IMR-90 (cell line): ENCODE measurements at regions not wholly inside any gene's neighbourhood (a gene's known extent, or its start where the extent isn't known, plus 50 kb on each side); places are given as distances from the start of the nearest gene placed in this dataset.

ENCODE experiments used
- ATAC-seq: fragments of 200-7000 bp; cut with Tn5 transposase; 2 replicates; pipeline ENCODE4 v1.9.1; 2020; ENCODE audit warnings: low read depth, mild to moderate bottlenecking, moderate library complexity
- BruUV-seq: library from RNA; stranded (reverse); fragments of 400-500 nt; replicated peaks from 2 replicates; lab custom pipeline; 2021; lab: Mats Ljungman, UMichigan
- CTCF ChIA-PET: fragments of 300-600 bp; formaldehyde crosslinking; extraction: SDS; loops from one replicate; lab custom pipeline; 2021; ENCODE audit warnings: antibody characterized with exemption; lab: Yijun Ruan, JAX
- POLR2A ChIA-PET: fragments of 300-600 bp; sonication (Branson Sonifier 250); formaldehyde crosslinking; loops from one replicate; lab custom pipeline; 2022; ENCODE audit warnings: antibody characterized with exemption; ENCODE audit not compliant: unreplicated experiment; lab: Charles Lee
- DNase-seq: peaks from one replicate; pipeline ENCODE4 v3.0.0; 2013
- H2AFZ ChIP-seq: replicated peaks from 2 replicates; pipeline ENCODE3; 2013; ENCODE audit warnings: low read length, mild to moderate bottlenecking; ENCODE audit not compliant: poor library complexity
- H2AK5ac ChIP-seq: 2 replicates; pipeline ENCODE4 v1.6.1; 2013; ENCODE audit warnings: low read depth, low read length, inconsistent platforms
- H2AK9ac ChIP-seq: replicated peaks from 2 replicates; pipeline ENCODE3; 2013; ENCODE audit warnings: mild to moderate bottlenecking, low read depth, low read length, moderate library complexity; ENCODE audit not compliant: poor library complexity
- H2BK120ac ChIP-seq: 2 replicates; pipeline ENCODE4 v1.6.1; 2013; ENCODE audit warnings: low read depth, low read length, inconsistent platforms
- H2BK15ac ChIP-seq: 3 replicates; pipeline ENCODE4 v1.6.1; 2013; ENCODE audit warnings: low read depth, low read length, inconsistent platforms
- H2BK20ac ChIP-seq: 2 replicates; pipeline ENCODE4 v1.6.1; 2013; ENCODE audit warnings: low read depth, mild to moderate bottlenecking, inconsistent platforms, low read length, moderate library complexity
- H2BK5ac ChIP-seq: 2 replicates; pipeline ENCODE4 v1.6.1; 2013; ENCODE audit warnings: mild to moderate bottlenecking, low read depth, low read length, inconsistent platforms; ENCODE audit not compliant: poor library complexity, severe bottlenecking
- H3K14ac ChIP-seq: replicated peaks from 2 replicates; pipeline ENCODE4 v1.6.1; 2013; ENCODE audit warnings: low read depth, low read length, inconsistent platforms
- H3K18ac ChIP-seq: 2 replicates; pipeline ENCODE4 v1.6.1; 2013; ENCODE audit warnings: low read depth, low read length, control low read depth
- H3K23ac ChIP-seq: 2 replicates; pipeline ENCODE4 v1.6.1; 2013; ENCODE audit warnings: low read depth, low read length, inconsistent platforms
- H3K27ac ChIP-seq: 2 replicates; pipeline ENCODE4 v1.5.1; 2013; ENCODE audit warnings: mild to moderate bottlenecking, control low read depth, low read length; ENCODE audit not compliant: insufficient read depth
- H3K27me3 ChIP-seq: 2 replicates; pipeline ENCODE4 v1.6.1; 2013; ENCODE audit warnings: low read length; ENCODE audit not compliant: control insufficient read depth, insufficient read depth
- H3K36me3 ChIP-seq: 2 replicates; pipeline ENCODE4 v1.6.1; 2013; ENCODE audit warnings: low read length, mixed read lengths; ENCODE audit not compliant: control insufficient read depth, insufficient read depth
- H3K4ac ChIP-seq: 2 replicates; pipeline ENCODE4 v1.6.1; 2013; ENCODE audit warnings: low read depth, low read length, inconsistent platforms
- H3K4me1 ChIP-seq: 2 replicates; pipeline ENCODE4 v1.6.1; 2013; ENCODE audit warnings: low read length, mixed read lengths; ENCODE audit not compliant: control insufficient read depth, insufficient read depth
- H3K4me2 ChIP-seq: 2 replicates; pipeline ENCODE4 v1.6.1; 2013; ENCODE audit warnings: low read depth, mild to moderate bottlenecking, control low read depth, low read length, moderate library complexity
- H3K4me3 ChIP-seq: 2 replicates; pipeline ENCODE4 v1.5.1; 2013; ENCODE audit warnings: low read depth, mild to moderate bottlenecking, control low read depth, low read length, moderate library complexity; ENCODE audit not compliant: insufficient read depth
- H3K56ac ChIP-seq: 2 replicates; pipeline ENCODE4 v1.6.1; 2013; ENCODE audit warnings: low read length, inconsistent platforms; ENCODE audit not compliant: insufficient read depth; ENCODE audit errors: extremely low read depth
- H3K79me1 ChIP-seq, 2 experiments: 2 replicates each; pipeline ENCODE4 v1.6.1; 2013; ENCODE audit warnings: low read length in 2 of 2, inconsistent platforms in 1 of 2, low read depth in 1 of 2
- H3K9ac ChIP-seq: 2 replicates; pipeline ENCODE4 v1.6.1; 2013; ENCODE audit warnings: low read depth, low read length, control low read depth
- H3K9me1 ChIP-seq: 2 replicates; pipeline ENCODE4 v1.6.1; 2013; ENCODE audit warnings: low read length, inconsistent platforms; ENCODE audit not compliant: insufficient read depth
- H3K9me3 ChIP-seq: 2 replicates; pipeline ENCODE4 v1.6.1; 2013; ENCODE audit warnings: low read length; ENCODE audit not compliant: control insufficient read depth, insufficient read depth
- H4K20me1 ChIP-seq: 2 replicates; pipeline ENCODE4 v1.6.1; 2013; ENCODE audit warnings: low read length, inconsistent platforms; ENCODE audit not compliant: insufficient read depth
- H4K5ac ChIP-seq: 2 replicates; pipeline ENCODE4 v1.6.1; 2013; ENCODE audit warnings: mild to moderate bottlenecking, low read depth, low read length, control low read depth
- H4K8ac ChIP-seq, 2 experiments: 2 replicates each; pipeline ENCODE4 v1.6.1; 2013; ENCODE audit warnings: low read depth in 2 of 2, low read length in 2 of 2, control low read depth in 1 of 2, inconsistent platforms in 1 of 2
- H4K91ac ChIP-seq: 2 replicates; pipeline ENCODE4 v1.6.1; 2013; ENCODE audit warnings: low read depth, low read length, inconsistent platforms; ENCODE audit not compliant: insufficient read depth
- CHD1 ChIP-seq: IDR thresholded peaks from 2 replicates; pipeline ENCODE4 v1.6.1; 2012; ENCODE audit warnings: low read depth, low read length, improper control_type of control experiment
- MAZ ChIP-seq: IDR thresholded peaks from 2 replicates; pipeline ENCODE4 v1.6.1; 2012; ENCODE audit warnings: low read depth, mild to moderate bottlenecking, low read length, improper control_type of control experiment, moderate library complexity, borderline replicate concordance
- RFX5 ChIP-seq: IDR thresholded peaks from 2 replicates; pipeline ENCODE4 v1.8.0; 2012; ENCODE audit warnings: low read depth, mild to moderate bottlenecking, low read length, moderate library complexity
- WGBS, 2 experiments: methylation state at CpG; one replicate each; pipeline versions ENCODE4 v1.1.5 to v1.1.7; 2013; ENCODE audit warnings: missing lambda C conversion rate in 2 of 2; ENCODE audit not compliant: insufficient read length in 1 of 2; ENCODE audit errors: extremely low coverage in 2 of 2; 5-methylcytosine and 5-hydroxymethylcytosine counted together
- dilution Hi-C: fragments of 300-500 bp; cut with HindIII; formaldehyde crosslinking; loops from one replicate; pipeline ENCODE4 v1.14.3; 2018; ENCODE audit warnings: low sequenced_read_pairs; ENCODE audit not compliant: unreplicated experiment
- in situ Hi-C: fragments of 300-500 bp; cut with MboI; formaldehyde crosslinking; loops from 3 replicates; pipeline ENCODE4 v1.14.3; 2019; ENCODE audit warnings: low sequenced_read_pairs, inconsistent platforms, mixed read lengths
- intact Hi-C: fragments of 100-400 bp; cut with micrococcal nuclease; formaldehyde crosslinking; loops from 2 replicates; pipeline ENCODE4 v1.10.0; 2022

DNA sequence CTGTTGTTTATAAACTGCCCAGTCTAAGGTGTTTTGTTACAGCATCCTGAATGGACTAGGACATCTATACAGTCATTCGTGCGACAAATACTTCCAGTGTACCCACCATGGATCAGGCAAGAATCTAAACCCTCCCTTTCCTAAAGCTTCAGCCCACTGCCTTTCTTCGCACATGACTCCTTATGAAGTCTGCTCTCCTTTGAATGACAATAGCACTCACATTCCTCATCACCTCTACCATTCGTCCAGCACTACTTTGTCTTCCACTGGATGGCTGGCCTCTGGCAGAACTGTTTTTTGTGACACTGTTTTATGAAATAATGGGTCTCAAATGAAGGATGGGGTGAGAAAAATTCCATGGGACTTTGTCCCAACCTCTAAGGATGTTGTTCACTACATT lies 89.8 kb upstream of the LIN7C start:
- no peak overlapping the region for H3K4me2 ChIP-seq
- H3K4me3 ChIP-seq, result no peak overlapping the region
- no peaks in the 10 kb centered on the region for H3K4me1 ChIP-seq
- H4K91ac ChIP-seq, result no peak overlapping the region
- no peaks in the 10 kb centered on the region for H3K79me1 ChIP-seq
- intact Hi-C loops (no loop called here), in situ Hi-C loops (no loop called here), dilution Hi-C loops (no loop called here)
- no peaks in the 10 kb centered on the region; the same call in 1 of the 2 replicates for H3K9me1 ChIP-seq
- no CpG with 5 or more reads among the region's 4 CpGs for WGBS, 2 experiments
- no peak overlapping the region for H2AK5ac ChIP-seq
- H2BK5ac ChIP-seq, result no peak overlapping the region
- no peak overlapping the region for H3K56ac ChIP-seq
- H4K20me1 ChIP-seq, result no peaks in the 10 kb centered on the region
- TF ChIP-seq MAZ (no peak), CHD1 (no peak), RFX5 (no peak)
- H3K14ac ChIP-seq, result no peak overlapping the region
- H3K36me3 ChIP-seq, result no peaks in the 10 kb centered on the region
- BruUV-seq, result no TSS peak
- no peak overlapping the region for H2BK15ac ChIP-seq
- H4K5ac ChIP-seq, result no peak overlapping the region
- ATAC-seq (no peak), DNase-seq (no peak)
- H3K27me3 ChIP-seq, result no peaks in the 10 kb centered on the region; the same call in 1 of the 2 replicates
- H3K4ac ChIP-seq, result no peak overlapping the region
- H3K9ac ChIP-seq, result no peak overlapping the region
- H3K23ac ChIP-seq, result no peak overlapping the region
- no peak overlapping the region for H4K8ac ChIP-seq
- no peak overlapping the region for H2BK120ac ChIP-seq
- H3K9me3 ChIP-seq, result no peaks in the 10 kb centered on the region; the same call in 1 of the 2 replicates
- ChIA-PET POLR2A (no interaction called here), CTCF (no interaction called here)
- no peak overlapping the region for H3K18ac ChIP-seq
- H2AK9ac ChIP-seq, result no peak overlapping the region
- no peak overlapping the region for H3K27ac ChIP-seq
- no peak overlapping the region for H2BK20ac ChIP-seq
- no peak overlapping the region for H2AFZ ChIP-seq
